Activated T-cell treated with anti-CD3 and anti-CD28 coated beads for 1 hour (primary cell): ENCODE measurements at regions not wholly inside any gene's neighbourhood (a gene's known extent, or its start where the extent isn't known, plus 50 kb on each side); places are given as distances from the start of the nearest gene placed in this dataset.
"Not testable (repeated sequence)": the region's sequence is repeated elsewhere in the genome, so short reads cannot be mapped to it uniquely, and the experiment has no call there.

Experiments used
- DNase-seq: peaks from one replicate; pipeline ENCODE4 v3.0.0-alpha.2; 2020; ENCODE audit warnings: low read depth

- DNase-seq: no peak
These were observed 328.1 kb downstream of the TLE1 start for GRCh38 chr9:81361296-81361695.

DNA sequence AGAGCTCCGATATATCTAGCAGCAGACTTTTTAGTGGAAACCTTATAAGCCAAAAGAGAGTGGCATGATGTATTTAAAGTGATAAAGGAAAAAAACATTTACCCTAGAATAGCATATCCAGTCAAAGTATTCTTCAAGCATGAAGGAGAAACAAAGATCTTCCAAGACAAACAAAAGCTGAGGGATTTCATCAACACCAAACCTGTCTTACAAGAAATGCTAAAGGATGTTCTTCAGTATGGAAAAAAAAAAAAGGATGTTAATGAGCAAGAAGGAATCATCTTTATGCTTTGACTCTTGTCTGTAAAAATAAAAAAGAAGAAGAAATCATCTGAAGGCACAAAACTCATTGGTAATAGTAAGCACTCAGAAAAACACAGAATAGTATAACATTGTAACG, 338.2 kb downstream of the TLE1 start:
- DNase-seq: no peak

GRCh38 chr9:81344366-81344765, 345.0 kb downstream of the TLE1 start:
- DNase-seq: no peak

GRCh38 chr9:81335879-81336421, 353.4 kb downstream of the TLE1 start:
- no peak for DNase-seq

GRCh38 chr9:81321551-81321950, 367.8 kb downstream of the TLE1 start:
- no peak for DNase-seq

DNA sequence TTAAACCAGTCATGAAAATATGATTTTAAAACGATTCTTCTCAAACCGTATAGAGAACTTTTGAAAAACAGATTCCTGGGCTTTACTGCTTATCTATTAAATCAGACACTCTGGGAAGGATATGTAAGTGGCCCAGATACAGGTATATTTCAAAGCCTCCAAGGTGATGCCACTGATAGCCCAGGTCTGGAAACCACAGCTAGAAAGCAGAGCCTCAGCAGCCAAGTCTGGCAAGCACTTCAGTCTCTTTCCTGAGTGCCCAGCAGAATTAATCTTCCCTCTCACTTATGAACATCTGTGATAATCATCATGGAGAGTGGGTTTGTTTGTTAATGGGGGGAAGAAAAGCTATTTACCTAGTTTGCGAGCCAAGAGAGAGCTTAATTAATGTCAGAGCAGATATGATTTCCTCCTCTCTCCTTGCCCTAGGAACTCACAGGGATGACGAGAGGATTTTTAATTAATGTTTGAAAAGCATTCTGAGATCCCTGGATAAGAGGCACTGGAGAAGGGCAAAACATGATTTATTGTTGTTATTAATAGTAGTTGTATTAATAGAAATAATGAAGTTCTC, 368.4 kb downstream of the TLE1 start:
- no peak for DNase-seq

DNA sequence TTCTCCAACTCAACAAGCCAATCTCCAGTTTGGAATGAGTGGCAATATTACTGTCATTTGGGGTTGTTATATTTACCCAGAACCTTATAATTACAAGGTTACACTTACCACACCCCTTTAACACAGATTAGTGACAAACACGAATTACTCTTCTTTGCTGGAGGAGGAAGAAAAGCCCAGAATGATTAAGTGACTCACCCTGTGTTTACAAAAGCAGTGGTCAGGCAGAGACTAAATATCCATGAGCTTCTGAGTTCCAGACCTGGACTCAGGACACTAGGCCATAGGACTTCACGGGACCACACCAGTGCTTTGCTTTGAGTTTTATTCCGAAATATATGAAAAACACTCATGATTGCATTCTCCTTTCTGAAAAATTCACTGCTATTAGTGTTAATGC, 370.8 kb downstream of the TLE1 start:
- no peak for DNase-seq

GRCh38 chr9:81317939-81318338, 371.4 kb downstream of the TLE1 start:
- DNase-seq: no peak

DNA sequence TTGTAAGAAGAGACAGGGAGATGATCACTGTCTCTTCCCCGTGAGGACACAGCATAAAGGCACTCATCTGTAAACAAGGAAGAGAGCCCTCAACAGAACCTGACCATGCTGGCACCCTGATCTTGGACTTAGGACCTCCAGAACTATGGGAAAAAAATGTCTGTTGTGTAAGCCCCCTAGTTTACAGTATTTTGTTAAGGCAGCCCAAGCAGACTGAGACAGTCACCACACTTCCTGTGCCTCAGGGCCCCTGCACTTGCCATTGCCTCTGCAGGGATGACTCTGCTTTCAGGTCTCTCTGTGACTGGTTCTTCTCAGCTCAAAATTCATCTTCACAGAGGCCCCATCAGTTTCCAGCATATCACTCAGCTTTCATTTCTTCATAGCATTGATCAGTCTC, 372.1 kb downstream of the TLE1 start:
- DNase-seq: no peak

DNA sequence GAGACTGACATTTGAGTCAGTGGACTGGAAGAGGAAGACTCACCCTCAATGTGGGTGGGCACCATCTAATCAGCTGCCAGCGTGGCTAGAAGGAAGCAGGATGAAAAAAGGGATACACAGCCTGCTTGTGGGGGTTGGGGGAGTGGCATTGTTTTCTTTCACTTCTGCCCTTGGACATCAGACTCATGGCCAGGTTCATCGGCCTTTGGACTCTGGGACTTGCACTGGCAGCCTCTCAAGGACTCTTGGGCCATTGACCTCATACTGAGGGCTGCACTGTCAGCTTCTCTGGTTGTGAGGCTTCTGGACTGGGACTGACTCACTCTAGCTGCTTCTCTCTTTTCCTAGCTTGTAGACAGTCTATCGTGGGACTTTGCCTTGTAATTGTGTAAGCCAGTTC, 374.9 kb downstream of the TLE1 start:
- no peak for DNase-seq

DNA sequence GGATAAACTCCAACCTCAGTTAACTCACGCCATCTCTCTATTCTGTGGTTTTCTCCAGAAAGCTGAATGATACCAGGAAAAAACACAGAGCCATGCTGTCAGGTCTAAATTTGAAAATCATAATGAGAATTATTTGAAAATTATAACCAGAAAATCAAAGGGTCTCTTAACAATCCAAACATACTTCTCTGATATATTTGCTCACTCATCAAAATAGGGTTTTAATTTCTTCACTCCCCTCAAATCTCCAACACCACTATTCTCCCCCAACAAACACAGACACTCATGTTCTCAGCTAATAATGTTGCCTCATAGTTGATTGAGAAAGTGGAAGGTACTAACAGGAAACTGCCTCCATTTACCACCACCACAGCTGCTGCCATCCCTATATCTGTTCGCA, 375.5 kb downstream of the TLE1 start:
- DNase-seq: no peak

GRCh38 chr9:81312346-81312745, 377.0 kb downstream of the TLE1 start:
- DNase-seq: no peak

DNA sequence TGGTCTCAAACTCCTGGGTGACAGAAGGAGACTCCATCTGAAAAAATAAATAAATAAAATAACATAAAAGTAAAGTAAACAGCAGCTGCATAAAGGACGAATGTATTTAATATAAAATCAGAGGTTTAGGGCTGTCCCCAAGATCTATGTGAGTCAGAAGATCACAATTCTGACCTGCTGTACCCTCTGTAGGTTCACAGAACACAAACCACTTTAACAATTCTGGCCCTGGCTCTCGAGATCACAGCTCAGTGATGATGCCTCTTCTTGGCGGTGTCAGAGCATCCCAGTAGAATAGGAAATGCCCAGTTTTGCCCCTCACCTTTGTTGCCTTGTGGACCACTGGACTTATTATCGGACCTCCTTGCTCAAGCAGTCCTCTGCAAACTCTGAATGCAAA, 380.9 kb downstream of the TLE1 start:
- no peak for DNase-seq

GRCh38 chr9:81307791-81308190, 381.6 kb downstream of the TLE1 start:
- DNase-seq: not testable (repeated sequence)

GRCh38 chr9:81305561-81306182, 383.7 kb downstream of the TLE1 start:
- DNase-seq: no peak

DNA sequence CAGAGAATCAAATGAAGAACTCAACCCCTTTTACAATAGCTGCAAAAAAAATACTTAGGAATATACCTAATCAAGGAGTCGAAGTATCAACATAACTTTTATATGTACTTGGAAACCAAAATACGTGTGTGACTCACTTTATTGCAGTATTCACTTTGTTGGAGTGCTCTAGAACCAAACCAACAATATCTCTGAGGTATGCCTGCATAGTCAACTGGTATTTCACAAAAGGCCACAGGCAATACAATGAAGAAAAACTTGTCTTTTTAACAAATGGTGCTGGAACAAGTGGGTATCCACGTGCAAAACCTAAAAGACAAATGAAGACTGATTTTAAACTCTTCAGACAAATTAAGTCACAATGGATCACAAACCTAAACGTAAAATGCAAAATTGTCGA, 385.7 kb downstream of the TLE1 start:
- no peak for DNase-seq

GRCh38 chr9:81293651-81294050, 395.7 kb downstream of the TLE1 start:
- no peak for DNase-seq

DNA sequence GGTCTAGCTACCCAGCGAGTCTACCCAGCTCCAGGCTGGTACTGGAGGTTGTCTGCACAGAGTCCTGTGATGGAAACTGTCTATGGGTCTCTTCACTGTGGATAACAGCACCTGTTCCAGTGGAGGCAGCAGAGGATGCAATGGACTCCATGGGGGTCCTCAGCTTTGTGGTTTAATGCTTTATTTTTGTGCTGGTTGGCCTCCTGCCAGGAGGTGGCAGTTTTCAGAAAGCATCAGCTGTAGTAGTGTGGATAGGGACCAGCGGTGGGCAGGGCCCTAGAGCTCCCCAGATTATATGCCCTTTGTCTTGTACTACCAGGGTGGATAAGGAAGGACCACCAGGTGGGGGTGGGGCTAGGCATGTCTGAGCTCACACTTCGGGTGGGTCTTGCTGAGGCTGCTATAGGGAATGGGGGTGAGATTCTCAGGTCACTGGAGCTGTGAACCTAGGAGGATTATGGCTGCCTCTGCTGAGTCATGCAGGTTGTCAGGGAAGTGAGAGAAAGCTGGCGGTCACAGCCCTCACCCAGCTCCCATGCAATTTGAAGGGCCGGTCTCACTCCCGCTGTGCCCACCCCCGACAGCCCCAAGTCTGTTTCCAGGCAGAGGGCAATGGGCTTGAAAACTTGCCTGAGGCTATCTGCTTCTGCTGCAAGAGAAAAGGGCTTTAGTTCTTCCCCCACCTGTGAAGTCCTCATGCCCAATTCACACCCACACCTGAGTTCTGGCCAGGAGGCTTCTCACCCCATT, 397.1 kb downstream of the TLE1 start:
- DNase-seq: no peak

DNA sequence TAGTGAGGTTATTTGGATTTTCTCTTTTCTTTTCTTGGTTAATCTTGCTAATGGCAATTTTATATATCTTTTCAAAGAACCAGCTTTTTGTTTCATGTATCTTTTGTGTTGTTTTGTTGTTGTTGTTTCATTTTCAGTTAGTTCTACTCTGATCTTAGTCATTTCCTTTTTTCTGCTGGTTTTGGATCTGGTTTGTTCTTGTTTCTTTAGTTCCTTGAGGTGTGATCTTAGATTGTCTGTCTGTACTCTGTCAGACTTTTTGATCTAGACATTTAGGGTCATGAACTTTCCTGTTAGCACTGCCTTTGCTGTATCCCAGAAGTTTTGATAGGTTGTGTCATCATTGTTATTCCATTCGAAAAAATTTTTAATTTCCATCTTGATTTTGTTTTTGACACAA, 399.7 kb downstream of the TLE1 start:
- DNase-seq: no peak

GRCh38 chr9:81268048-81268447, 421.3 kb downstream of the TLE1 start:
- no peak for DNase-seq

GRCh38 chr9:81266674-81267073, 422.7 kb downstream of the TLE1 start:
- no peak for DNase-seq

DNA sequence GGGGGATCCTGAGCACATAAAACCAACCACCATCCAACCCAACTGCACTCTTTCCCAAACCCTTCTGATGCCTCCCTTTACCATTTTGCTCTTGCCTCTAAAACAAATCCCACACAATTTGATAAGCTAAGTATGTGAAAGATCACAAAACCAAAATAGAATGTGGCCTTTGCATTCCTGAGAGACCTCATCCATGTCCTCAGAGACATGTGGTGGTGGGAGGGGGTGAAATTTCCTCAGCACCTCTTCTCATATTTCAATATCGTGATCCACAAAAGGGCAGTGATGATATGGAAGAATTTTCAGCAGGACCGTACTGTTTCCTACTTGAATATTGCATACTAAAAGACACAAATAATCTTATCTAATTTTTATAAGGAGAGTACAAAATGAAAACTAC, 423.3 kb downstream of the TLE1 start:
- no peak for DNase-seq

DNA sequence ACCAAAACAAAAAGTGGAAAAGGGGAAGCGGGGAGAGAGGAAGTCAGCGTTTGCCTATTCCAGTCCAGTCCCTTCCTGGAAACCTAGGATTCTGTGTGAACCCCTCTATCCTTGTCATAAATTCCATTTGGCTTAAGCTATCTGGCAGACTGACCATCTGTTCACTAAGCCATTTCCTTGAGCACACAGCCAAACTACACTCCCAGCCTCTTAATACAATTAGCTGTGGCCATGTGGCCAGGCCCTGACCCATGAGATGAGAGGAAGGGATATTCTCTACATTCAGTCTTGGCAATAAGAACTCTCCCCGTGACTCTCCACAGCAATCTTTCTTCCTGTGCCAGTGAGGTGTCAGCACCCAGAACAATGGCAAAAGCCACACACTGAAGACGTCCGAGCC, 424.8 kb downstream of the TLE1 start:
- no peak for DNase-seq
